ENCODE measurements at regions not wholly inside any gene's neighbourhood (a gene's known extent, or its start where the extent isn't known, plus 50 kb on each side); places are given as distances from the start of the nearest gene placed in this dataset.

DNA sequence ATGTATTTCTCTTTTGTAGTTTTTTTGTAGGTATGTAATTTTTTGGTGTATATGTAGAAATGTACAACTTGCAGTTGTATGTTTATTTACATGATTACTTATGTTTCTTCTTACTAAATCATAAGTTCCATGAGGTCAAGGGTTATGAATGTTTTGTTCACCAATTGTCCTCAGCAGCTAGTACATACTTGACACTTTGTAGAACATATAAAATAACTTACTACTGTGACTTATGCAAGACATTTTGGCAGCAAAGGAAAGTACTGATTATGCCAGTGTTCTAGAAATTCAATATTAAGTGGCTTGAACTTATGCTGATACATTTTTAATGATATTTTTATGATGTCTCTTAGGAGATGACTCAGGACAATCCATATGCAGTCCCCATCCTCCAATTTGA lies 209.6 kb downstream of the DKK1 start:
- no peak overlapping the region for H3K27ac Mint-ChIP-seq
- ATAC-seq (no peak), DNase-seq (no peak)
- CTCF ChIA-PET, result no interaction called here
- H3K4me3 Mint-ChIP-seq, result no peak overlapping the region
- TF ChIP-seq, protein P1, sequence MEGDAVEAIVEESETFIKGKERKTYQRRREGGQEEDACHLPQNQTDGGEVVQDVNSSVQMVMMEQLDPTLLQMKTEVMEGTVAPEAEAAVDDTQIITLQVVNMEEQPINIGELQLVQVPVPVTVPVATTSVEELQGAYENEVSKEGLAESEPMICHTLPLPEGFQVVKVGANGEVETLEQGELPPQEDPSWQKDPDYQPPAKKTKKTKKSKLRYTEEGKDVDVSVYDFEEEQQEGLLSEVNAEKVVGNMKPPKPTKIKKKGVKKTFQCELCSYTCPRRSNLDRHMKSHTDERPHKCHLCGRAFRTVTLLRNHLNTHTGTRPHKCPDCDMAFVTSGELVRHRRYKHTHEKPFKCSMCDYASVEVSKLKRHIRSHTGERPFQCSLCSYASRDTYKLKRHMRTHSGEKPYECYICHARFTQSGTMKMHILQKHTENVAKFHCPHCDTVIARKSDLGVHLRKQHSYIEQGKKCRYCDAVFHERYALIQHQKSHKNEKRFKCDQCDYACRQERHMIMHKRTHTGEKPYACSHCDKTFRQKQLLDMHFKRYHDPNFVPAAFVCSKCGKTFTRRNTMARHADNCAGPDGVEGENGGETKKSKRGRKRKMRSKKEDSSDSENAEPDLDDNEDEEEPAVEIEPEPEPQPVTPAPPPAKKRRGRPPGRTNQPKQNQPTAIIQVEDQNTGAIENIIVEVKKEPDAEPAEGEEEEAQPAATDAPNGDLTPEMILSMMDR (IDR thresholded peaks at IDR 0.05), result no peak
- no peaks in the 10 kb centered on the region for H3K36me3 Mint-ChIP-seq (ENCODE audit: low read depth)
- no peaks in the 10 kb centered on the region for H3K27me3 Mint-ChIP-seq
- no peaks in the 10 kb centered on the region for H3K4me1 Mint-ChIP-seq (ENCODE audit: low read depth)
- POLR2A ChIA-PET, result no interaction called here
- intact Hi-C loops (cut with micrococcal nuclease), result no loop called here
- peaks cover 3% of the 10 kb centered on the region for H3K9me3 Mint-ChIP-seq

DNA sequence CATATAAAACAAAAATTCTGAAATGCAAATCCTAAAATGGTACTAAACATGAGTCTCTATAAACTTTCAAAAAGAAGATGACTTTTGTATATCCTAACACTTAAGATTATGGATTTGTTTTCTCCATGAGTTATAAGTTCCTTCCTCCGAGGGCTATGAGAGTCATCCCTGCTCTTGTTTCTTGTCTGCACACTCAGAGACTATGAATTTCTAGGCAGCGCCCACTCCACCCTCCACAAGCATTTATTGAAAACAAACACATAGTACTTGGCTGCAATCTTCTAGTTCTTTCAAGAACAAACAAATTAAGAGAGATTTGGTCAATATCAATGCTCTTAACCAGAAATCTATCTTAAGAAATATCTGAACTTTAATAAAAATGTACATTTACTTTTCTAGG lies 211.7 kb downstream of the DKK1 start:
- TF ChIP-seq, protein P1 (IDR thresholded peaks at IDR 0.05), result no peak
- H3K36me3 Mint-ChIP-seq (ENCODE audit: low read depth), result no peaks in the 10 kb centered on the region
- peaks cover 8% of the 10 kb centered on the region for H3K9me3 Mint-ChIP-seq
- no peak overlapping the region for H3K4me3 Mint-ChIP-seq
- intact Hi-C loops (cut with micrococcal nuclease), result no loop called here
- ChIA-PET POLR2A (no interaction called here), CTCF (no interaction called here)
- H3K27me3 Mint-ChIP-seq, result no peaks in the 10 kb centered on the region
- ATAC-seq (no peak), DNase-seq (no peak)
- H3K27ac Mint-ChIP-seq, result no peak overlapping the region
- no peaks in the 10 kb centered on the region for H3K4me1 Mint-ChIP-seq (ENCODE audit: low read depth)

DNA sequence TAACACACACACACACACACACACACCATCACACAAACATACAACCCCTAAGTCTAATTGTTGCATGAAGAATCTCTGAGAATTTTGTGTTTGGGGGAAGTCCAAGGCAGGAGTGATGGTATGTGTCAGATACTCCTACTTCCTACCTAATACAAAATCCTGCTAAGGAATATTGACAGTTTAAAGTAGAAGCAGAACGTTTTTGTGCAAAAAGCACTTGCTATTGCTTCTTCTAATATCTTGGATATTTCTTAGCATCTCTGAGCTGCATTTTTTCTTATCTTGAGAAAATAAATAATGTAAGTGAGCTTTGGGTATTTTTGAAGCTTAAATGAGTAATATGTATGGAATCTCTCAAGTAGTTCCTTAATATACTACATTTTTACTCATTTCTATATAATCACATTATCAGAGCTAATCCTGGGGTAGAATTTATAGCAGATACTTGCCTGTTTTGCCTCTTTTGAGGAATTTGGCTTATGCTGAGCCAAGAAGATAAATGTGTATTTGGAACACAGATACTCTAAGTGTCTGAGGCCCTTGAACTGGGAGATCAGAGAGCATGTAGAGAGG lies 212.3 kb downstream of the DKK1 start:
- H3K9me3 Mint-ChIP-seq, result peaks cover 8% of the 10 kb centered on the region
- ChIA-PET POLR2A (no interaction called here), CTCF (no interaction called here)
- intact Hi-C loops (cut with micrococcal nuclease), result no loop called here
- no peaks in the 10 kb centered on the region for H3K27me3 Mint-ChIP-seq
- no peaks in the 10 kb centered on the region for H3K36me3 Mint-ChIP-seq (ENCODE audit: low read depth)
- no peak overlapping the region for H3K4me3 Mint-ChIP-seq
- TF ChIP-seq, protein P1 (IDR thresholded peaks at IDR 0.05), result no peak
- DNase-seq, result no peak
- no peaks in the 10 kb centered on the region for H3K4me1 Mint-ChIP-seq (ENCODE audit: low read depth)
- no peak for ATAC-seq
- no peak overlapping the region for H3K27ac Mint-ChIP-seq

DNA sequence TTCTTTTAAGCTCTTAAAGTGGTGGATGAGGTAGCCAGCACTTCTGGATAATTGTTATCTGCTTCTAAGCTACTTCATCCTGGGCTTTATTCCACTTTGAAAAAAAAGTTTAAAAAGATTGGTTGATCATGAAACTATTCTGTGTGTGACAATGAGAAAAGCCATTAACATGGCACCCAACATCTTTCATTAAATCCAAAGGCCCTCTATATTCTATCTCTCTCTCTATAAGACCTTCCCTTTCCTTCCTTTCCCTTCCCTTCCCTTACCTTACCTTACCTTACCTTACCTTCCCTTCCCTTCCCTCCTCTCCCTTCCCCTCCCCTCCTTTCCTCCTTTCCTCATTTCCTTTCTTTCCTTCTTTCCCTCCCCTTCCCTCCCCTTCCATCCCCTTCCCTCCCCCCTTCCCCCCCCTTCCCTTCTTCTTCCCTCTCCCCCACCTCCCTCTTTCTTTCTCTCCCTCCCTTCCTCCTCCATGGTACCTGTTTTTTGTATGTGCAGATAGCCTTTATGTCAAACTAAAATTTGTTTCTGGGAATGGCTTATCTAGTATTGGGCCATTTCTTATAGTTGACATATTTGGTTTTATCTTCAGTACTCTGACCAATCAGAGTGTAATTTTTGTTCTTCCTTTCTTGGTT lies 218.7 kb downstream of the DKK1 start:
- H3K4me3 Mint-ChIP-seq, result no peak overlapping the region
- peaks cover 9% of the 10 kb centered on the region for H3K9me3 Mint-ChIP-seq
- no peak for ATAC-seq
- no peaks in the 10 kb centered on the region for H3K36me3 Mint-ChIP-seq (ENCODE audit: low read depth)
- H3K27ac Mint-ChIP-seq, result no peak overlapping the region
- ChIA-PET CTCF (no interaction called here), POLR2A (no interaction called here)
- no peaks in the 10 kb centered on the region for H3K4me1 Mint-ChIP-seq (ENCODE audit: low read depth)
- intact Hi-C loops (cut with micrococcal nuclease), result no loop called here
- no peak for DNase-seq
- TF ChIP-seq, protein P1 (IDR thresholded peaks at IDR 0.05), result no peak
- H3K27me3 Mint-ChIP-seq, result no peaks in the 10 kb centered on the region

DNA sequence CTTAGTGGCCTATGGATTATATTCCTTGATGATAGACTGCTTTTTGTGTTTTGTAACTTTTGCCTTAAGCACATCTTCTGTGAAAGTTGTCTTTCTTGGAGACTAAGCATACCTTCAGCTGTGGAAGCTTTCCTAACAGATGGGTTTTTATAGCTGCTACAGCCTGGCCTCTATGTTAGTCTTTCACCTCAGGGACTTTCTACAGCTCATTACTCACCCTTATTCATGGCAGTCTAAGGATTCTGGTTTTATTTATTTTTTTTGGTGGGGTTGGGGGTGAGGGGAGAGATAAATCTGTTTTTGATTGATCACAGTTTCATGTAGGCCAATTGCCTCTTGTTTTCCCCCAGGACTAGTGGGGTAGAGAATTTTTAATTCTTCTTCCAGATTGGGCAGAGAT lies 219.9 kb downstream of the DKK1 start:
- no peaks in the 10 kb centered on the region for H3K4me1 Mint-ChIP-seq (ENCODE audit: low read depth)
- ChIA-PET POLR2A (no interaction called here), CTCF (no interaction called here)
- H3K4me3 Mint-ChIP-seq, result no peak overlapping the region
- no peaks in the 10 kb centered on the region for H3K36me3 Mint-ChIP-seq (ENCODE audit: low read depth)
- no peaks in the 10 kb centered on the region for H3K27me3 Mint-ChIP-seq
- ATAC-seq (no peak), DNase-seq (no peak)
- intact Hi-C loops (cut with micrococcal nuclease), result no loop called here
- H3K27ac Mint-ChIP-seq, result no peak overlapping the region
- peaks cover 9% of the 10 kb centered on the region for H3K9me3 Mint-ChIP-seq
- TF ChIP-seq, protein P1 (IDR thresholded peaks at IDR 0.05), result no peak

Measured in activated CD8-positive, alpha-beta T cell treated with anti-CD3 and anti-CD28 coated beads for 36 hours (primary cell).